Suppressor macrophage (primary cell): ENCODE measurements at regions not wholly inside any gene's neighbourhood (a gene's known extent, or its start where the extent isn't known, plus 50 kb on each side); places are given as distances from the start of the nearest gene placed in this dataset.
"Not testable (repeated sequence)": the region's sequence is repeated elsewhere in the genome, so short reads cannot be mapped to it uniquely, and the experiment has no call there.

ENCODE experiments used
- DNase-seq, 4 experiments: peaks; one replicate each; pipeline ENCODE4 v3.0.0-alpha.2; 2020 to 2022

GRCh38 chr3:106025151-106025722, 156.4 kb upstream of the CBLB start:
- no peak for DNase-seq

- DNase-seq = no peak
Observed at GRCh38 chr3:106029954-106030626, 161.3 kb upstream of the CBLB start.

GRCh38 chr3:106030627-106030963, 161.8 kb upstream of the CBLB start:
- no peak for DNase-seq

GRCh38 chr3:106032479-106032878, 163.7 kb upstream of the CBLB start:
- DNase-seq = no peak

DNA sequence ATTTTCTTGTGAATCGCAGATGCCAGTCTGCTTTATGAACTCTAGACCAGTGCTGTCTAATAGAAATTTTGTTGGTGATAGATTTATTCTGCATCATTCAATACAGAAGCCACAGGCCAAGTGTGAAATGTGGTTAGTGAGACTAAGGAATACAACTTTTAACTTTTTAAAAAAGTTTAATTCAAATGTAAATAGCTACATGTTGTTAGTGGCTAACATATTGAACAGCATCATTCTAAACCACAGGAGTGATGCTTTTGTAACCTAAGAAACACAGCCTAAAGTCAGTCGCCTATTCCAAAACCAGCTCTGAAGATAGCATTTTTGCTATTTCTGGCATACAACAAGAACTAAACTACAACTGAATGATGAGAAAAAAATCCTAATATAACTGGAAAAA, 164.8 kb upstream of the CBLB start:
- DNase-seq = no peak

DNA sequence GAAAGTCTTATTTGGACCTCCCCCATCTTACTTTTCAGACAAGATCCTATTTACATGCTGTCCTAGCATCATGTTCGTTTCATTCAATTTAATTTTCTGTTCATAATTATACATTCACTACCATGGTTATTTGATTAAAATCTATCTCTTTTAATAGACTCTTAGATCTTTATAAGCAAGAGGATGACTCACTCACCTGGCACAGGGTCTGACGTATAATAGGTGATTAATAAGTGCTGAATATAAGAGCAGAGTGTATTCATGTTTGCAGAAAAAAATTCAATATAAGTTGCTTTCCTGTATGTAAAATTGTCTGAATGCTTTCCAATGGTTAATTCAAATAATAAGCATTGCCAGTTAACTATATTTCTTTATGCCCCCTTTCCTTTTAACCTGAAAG, 165.5 kb upstream of the CBLB start:
- DNase-seq = no peak

GRCh38 chr3:106035619-106036018, 166.8 kb upstream of the CBLB start:
- no peak for DNase-seq

- no peak for DNase-seq
Observed at GRCh38 chr3:106036696-106037095, 167.9 kb upstream of the CBLB start.

DNA sequence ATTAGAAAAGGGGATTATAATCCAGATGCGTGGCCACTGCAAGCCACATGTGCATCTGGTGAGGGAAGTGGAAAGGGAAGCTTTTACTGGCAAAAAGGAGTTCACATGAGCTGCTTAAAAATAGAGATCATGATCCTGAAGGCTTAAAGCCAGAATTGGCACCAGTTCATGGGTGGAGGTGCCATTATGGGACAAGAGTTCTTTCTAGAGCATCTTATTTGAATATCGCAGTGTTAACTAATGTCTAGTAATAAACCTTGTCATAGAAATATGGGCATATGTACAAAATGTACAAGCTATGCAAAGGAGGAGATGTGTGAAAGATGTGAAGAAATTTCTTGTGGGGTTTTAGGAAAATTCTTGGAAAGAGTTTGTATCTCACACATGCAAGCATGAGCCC, 178.4 kb upstream of the CBLB start:
- no peak for DNase-seq

DNA sequence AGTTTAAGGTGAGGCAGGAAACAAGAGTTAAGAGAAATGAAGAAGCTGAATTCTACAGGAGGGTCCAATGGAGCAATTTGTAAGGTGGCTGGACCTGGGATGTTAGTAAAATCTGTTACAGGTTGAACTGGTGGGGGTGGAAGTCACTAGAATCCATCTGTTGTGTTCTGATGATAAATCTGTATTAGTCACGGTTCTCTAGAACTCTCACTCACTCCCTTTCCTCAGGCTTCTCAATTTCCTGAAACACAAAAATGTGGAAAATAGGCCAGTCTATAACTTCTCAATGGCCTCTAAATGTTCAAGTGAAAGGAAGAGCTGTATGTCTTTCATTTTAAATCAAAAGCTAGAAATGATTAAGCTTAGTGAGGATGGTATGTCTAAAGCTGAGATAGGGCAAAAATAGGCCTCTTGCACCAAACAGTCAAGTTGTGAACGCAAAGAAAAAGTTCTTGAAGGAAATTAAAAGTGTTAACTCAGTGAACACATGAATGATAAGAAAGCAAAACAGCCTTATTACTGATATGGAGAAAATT, 180.2 kb upstream of the CBLB start:
- no peak for DNase-seq

GRCh38 chr3:106049821-106050220, 181.0 kb upstream of the CBLB start:
- DNase-seq = no peak

GRCh38 chr3:106056931-106057330, 188.1 kb upstream of the CBLB start:
- no peak for DNase-seq

DNA sequence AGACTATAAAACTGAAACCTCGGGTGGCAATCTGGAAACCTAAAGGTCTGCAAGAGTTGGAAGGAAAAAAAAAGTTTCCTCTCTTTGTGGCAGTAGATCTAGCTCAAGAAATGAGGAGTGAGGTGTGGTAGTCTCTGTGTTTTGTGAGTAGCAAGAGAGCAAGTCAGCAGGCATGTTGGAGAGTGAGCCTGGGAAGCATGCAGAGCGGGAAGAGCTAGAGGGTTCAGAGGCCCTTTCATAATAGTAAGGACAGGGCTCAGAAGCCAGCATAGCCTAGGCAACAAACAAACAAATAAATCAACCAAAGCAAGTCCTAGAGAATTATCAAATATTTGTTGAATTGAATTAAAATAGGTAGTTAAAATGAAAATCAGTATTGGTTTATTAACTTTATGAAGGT, 189.7 kb upstream of the CBLB start:
- no peak for DNase-seq

DNA sequence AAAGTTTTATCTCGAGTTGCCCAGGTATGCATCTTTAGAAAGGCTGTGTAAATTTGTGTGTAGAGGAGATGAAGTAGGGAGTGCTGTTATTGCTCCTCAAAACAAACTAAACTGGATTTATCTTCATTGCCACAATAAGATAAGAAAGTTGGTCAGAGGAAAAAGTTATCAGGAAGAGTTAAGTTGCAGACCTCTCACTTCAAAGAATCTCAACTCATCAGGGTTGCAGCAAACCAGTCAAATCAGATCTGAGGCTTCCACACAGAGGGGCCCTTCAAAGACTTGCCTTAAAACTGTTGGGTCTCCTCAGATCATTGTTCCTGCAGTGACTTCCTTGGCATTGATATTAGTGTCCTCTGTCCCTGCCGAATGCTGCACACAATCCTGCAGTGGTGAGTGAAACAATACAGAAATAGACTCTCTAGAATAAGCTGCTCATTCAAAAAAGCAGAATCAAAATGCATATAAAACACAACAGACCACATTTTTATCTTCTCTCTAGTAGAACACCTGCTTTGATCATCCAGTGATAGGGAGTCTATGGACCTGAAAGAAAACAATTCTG, 191.2 kb upstream of the CBLB start:
- no peak for DNase-seq

DNA sequence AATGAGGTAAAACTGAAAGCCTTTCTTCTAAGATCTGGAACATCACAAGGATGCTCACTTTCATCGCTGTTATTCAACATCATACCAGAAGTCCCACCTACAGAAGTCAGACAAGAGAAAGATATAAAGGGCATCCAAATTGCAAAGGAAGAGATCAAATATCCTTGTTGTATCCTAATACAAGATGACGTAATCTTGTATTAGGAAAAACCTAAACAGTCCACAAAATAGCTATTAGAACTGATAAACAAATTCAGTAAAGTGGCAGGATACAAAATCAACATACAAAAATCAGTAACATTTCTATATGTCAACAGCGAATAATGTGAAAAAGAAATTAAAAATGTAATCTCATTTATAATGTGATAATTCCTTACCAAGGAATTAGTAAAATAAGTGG, 195.1 kb upstream of the CBLB start:
- no peak for DNase-seq

DNA sequence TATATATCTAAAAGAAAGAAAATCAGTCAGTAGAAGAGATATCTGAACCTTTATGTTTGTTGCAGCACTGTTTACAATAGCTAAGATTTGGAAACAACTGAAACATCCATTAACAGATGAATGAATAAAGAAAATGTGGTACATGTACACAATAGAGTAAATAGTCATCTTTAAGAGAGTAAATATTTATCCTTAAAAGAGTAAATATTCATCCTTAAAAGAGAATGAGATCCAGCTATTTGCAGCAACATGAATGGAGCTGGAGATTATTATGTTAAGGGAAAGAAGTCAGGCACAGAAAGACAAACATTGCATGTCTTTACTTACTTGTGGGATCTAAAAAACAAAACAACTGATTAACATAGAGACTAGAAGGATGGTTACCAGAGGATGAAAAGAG, 197.0 kb upstream of the CBLB start:
- no peak for DNase-seq

- DNase-seq = no peak
Observed at GRCh38 chr3:106067711-106068110, 198.9 kb upstream of the CBLB start.

DNA sequence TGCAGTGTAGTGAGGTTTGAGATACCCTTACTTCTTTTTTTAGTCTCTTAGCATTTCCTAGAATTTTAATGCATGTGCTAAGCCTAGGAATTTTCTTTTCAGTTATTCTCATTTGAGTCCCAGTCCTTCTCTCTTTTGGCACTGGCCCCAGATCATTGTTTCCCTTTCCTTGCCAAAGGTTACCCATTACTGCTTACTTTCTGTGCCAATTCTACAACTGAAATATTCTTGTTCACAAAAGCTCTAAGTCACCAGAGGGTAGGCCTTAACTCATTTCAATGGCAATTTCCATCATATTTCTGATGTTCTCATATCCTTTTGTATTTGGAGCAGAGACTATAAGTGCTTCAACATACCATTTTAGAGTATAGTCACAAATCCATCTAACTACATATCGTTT, 199.6 kb upstream of the CBLB start:
- no peak for DNase-seq

DNA sequence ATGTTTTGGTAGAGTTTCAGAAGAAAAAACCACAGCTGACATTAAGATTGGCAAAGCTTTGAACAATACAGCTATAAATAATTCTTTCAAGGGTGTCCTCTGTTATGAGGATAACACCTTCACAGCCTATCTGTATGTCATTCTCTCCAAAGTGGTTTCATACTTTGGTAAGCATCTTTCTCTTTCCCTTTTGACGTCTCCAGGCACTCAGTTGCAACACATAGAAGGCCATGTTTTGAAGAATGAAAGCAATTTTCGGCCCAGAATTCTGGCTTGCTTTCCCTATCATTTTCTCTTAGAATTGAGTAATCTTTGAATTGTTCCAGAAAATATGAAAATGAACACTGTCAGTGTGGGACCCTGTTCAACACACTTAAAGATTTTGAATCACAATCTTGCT, 200.0 kb upstream of the CBLB start:
- no peak for DNase-seq

DNA sequence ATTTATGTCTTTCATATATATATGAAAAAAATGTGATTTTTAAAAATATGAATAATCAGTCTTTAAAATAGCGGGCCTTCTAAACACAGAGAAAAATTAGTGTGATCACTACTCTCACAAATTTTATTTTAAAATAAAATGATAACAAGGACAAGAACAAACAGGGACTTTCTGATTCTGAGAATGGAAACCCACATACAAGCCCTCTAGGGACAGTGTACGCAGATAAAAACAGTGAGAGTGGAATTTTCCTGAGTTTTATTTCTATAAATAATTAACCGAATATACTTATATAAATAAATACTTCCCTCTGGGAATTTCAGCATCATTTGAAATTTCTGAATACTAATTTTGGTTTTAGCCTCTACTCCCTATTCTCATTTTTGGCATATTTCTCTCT, 201.4 kb upstream of the CBLB start:
- no peak for DNase-seq

DNA sequence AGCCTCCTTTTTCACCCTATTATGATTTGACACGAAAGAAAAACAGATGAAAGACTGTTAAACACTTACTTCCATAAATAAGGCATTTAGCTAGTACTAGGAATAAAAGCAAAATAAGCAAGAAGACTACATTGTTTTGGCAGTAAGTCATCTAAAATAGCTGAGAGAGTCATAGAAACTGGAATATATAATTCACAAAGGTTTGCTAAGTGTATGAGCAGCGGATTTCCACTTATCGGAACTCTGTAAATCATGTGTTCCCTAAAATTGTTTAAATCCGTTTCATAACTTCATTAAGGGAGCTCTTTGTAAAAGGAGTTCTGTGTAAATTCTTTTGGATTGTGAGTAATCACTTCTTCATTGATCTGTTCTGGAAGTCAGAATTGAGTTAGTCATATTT, 202.5 kb upstream of the CBLB start:
- no peak for DNase-seq

DNA sequence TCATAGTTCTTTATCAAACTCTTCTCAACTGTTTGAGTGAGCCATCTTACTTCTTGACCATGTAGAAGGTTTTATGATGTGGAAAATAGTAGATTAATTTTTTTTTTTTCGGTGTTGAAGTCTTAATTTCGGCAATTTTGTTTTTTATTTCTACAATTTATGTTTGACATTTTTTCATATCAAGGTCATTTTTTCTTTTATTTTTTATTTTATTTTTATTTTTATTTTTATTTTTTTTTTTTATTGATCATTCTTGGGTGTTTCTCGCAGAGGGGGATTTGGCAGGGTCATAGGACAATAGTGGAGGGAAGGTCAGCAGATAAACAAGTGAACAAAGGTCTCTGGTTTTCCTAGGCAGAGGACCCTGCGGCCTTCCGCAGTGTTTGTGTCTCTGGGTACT, 203.8 kb upstream of the CBLB start:
- not testable (repeated sequence) for DNase-seq

- not testable (repeated sequence) for DNase-seq
Observed at GRCh38 chr3:106073806-106074205, 205.0 kb upstream of the CBLB start.

GRCh38 chr3:106075731-106076130, 206.9 kb upstream of the CBLB start:
- not testable (repeated sequence) for DNase-seq

DNA sequence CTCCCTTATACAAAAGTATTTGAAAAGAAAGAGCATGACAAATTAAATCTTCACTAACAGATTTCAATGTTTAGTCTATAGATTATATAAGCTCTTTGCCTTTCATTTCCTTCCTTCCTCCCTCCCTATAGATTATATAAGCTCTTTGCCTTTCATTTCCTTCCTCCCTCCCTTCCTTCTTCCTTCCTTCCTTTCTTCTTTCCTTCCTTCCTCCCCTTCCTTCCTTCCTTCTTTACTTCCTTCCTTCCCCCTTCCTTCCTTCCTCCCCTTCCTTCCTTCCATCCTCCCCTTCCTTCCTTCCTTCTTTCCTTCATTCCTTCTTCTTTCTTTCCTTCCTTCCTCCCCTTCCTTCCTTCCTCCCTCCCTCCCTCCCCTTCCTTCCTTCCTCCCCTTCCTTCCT, 209.8 kb upstream of the CBLB start:
- DNase-seq = no peak
